Right lobe of liver (tissue), 4 donors: ENCODE measurements at regions not wholly inside any gene's neighbourhood (a gene's known extent, or its start where the extent isn't known, plus 50 kb on each side); places are given as distances from the start of the nearest gene placed in this dataset.

Experiments
- POLR2A ChIP-seq: fragments of 450-650 bp; IDR thresholded peaks from one replicate; pipeline ENCODE4 v1.6.1; 2017; ENCODE audit warnings: antibody characterized with exemption, mild to moderate bottlenecking
- TF ChIP-seq, protein P1 (sequence below), 4 donors: fragments of 200-600 bp in 3 of 4; fragments of 450-650 bp in 1 of 4; IDR thresholded peaks; one replicate each; pipeline versions ENCODE4 v1.5.1 to v1.8.0; 2016 to 2022; ENCODE audit warnings: antibody characterized with exemption in 4 of 4, mild to moderate bottlenecking in 2 of 4
- donor health status: DM: no; HTN: no; CAD: no.
- donor health status: DM: no; HTN: no; CAD: no.
- donor health status: DM: no; HTN: yes; CAD: no.

GRCh38 chr2:211126256-211126655 lies 569.9 kb downstream of the CPS1 start:
- TF ChIP-seq, protein P1, sequence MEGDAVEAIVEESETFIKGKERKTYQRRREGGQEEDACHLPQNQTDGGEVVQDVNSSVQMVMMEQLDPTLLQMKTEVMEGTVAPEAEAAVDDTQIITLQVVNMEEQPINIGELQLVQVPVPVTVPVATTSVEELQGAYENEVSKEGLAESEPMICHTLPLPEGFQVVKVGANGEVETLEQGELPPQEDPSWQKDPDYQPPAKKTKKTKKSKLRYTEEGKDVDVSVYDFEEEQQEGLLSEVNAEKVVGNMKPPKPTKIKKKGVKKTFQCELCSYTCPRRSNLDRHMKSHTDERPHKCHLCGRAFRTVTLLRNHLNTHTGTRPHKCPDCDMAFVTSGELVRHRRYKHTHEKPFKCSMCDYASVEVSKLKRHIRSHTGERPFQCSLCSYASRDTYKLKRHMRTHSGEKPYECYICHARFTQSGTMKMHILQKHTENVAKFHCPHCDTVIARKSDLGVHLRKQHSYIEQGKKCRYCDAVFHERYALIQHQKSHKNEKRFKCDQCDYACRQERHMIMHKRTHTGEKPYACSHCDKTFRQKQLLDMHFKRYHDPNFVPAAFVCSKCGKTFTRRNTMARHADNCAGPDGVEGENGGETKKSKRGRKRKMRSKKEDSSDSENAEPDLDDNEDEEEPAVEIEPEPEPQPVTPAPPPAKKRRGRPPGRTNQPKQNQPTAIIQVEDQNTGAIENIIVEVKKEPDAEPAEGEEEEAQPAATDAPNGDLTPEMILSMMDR (IDR thresholded peaks at IDR 0.05): no peak
- TF ChIP-seq POLR2A: no peak
